Endothelial cell of umbilical vein (primary cell): ENCODE measurements at regions not wholly inside any gene's neighbourhood (a gene's known extent, or its start where the extent isn't known, plus 50 kb on each side); places are given as distances from the start of the nearest gene placed in this dataset.

Experiments
- BruUV-seq: library from RNA; stranded (reverse); fragments of 400-500 nt; replicated peaks from 2 replicates; lab custom pipeline; 2021; lab: Mats Ljungman, UMichigan
- CTCF ChIA-PET: fragments of 300-600, 350-600 bp; sonication (Branson Sonifier 250); formaldehyde crosslinking; loops from one replicate; lab custom pipeline; 2021; ENCODE audit warnings: antibody characterized with exemption, inconsistent platforms; lab: Charles Lee
- POLR2A ChIA-PET: fragments of 300-600, 350-600 bp; sonication (Branson Sonifier 250); formaldehyde crosslinking; loops from one replicate; lab custom pipeline; 2021; ENCODE audit warnings: antibody characterized with exemption, inconsistent platforms; lab: Charles Lee
- DNase-seq: peaks from one replicate; pipeline ENCODE4 v3.0.0-alpha.2; 2011; ENCODE audit warnings: low read depth, low spot score
- FAIRE-seq: peaks from 2 replicates; lab custom pipeline; 2011; peaks lifted over from hg19 to GRCh38; lab: Jason Lieb, UNC
- H2AFZ ChIP-seq: 2 replicates; pipeline ENCODE4 v1.6.0; 2012; ENCODE audit warnings: low read depth, low read length, control low read depth, inconsistent platforms
- H3K27ac ChIP-seq: 2 replicates; pipeline ENCODE4 v1.5.1; 2011; ENCODE audit warnings: low read depth, mild to moderate bottlenecking, control low read depth, low read length, moderate library complexity; ENCODE audit not compliant: insufficient read depth
- H3K27me3 ChIP-seq, 2 experiments: 2 replicates each; pipeline versions ENCODE4 v1.6.0 to v1.6.1; 2011; ENCODE audit warnings: low read length in 2 of 2, mixed read lengths in 1 of 2; ENCODE audit not compliant: control insufficient read depth in 2 of 2, insufficient read depth in 2 of 2
- H3K36me3 ChIP-seq, 2 experiments: 2 replicates in 1 of 2; 3 replicates in 1 of 2; pipeline ENCODE4 v1.5.1; 2011; ENCODE audit warnings: low read length in 2 of 2, mild to moderate bottlenecking in 1 of 2, moderate library complexity in 1 of 2; ENCODE audit not compliant: control insufficient read depth in 2 of 2, insufficient read depth in 2 of 2; ENCODE audit errors: extremely low read depth in 1 of 2
- H3K4me1 ChIP-seq: 3 replicates; pipeline ENCODE4 v1.5.1; 2011; ENCODE audit warnings: mild to moderate bottlenecking, low read length; ENCODE audit not compliant: control insufficient read depth, insufficient read depth; ENCODE audit errors: extremely low read depth
- H3K4me2 ChIP-seq: 2 replicates; pipeline ENCODE4 v1.6.1; 2011; ENCODE audit warnings: low read length, control low read depth, mixed read lengths; ENCODE audit not compliant: insufficient read depth
- H3K4me3 ChIP-seq, 3 experiments: fragments of 200-600 bp in 1 of 3; sonication (generic), shearing (Covaris generic) in 1 of 3; replicated peaks in 1 of 3; 2 replicates each; pipeline ENCODE4 v1.5.1; 2011 to 2016; ENCODE audit warnings: control low read depth in 3 of 3, low read length in 3 of 3, mild to moderate bottlenecking in 2 of 3, inconsistent platforms in 1 of 3, low read depth in 1 of 3, moderate library complexity in 1 of 3; ENCODE audit not compliant: insufficient read depth in 1 of 3
- H3K79me2 ChIP-seq: 2 replicates; pipeline ENCODE4 v1.6.0; 2012; ENCODE audit warnings: low read length, inconsistent platforms; ENCODE audit not compliant: control insufficient read depth, insufficient read depth
- H3K9ac ChIP-seq: replicated peaks from 2 replicates; pipeline ENCODE3; 2011; ENCODE audit warnings: low read length, control low read depth; ENCODE audit not compliant: insufficient read depth; ENCODE audit errors: extremely low read depth
- H3K9me1 ChIP-seq: replicated peaks from 3 replicates; pipeline ENCODE4 v1.6.0; 2011; ENCODE audit warnings: mild to moderate bottlenecking, low read length; ENCODE audit not compliant: control insufficient read depth, insufficient read depth; ENCODE audit errors: extremely low read depth
- H3K9me3 ChIP-seq: replicated peaks from 2 replicates; pipeline ENCODE4 v1.5.1; 2012; ENCODE audit warnings: low read length, inconsistent platforms; ENCODE audit not compliant: control insufficient read depth, insufficient read depth
- H4K20me1 ChIP-seq: replicated peaks from 2 replicates; pipeline ENCODE3; 2011; ENCODE audit warnings: mild to moderate bottlenecking, low read length; ENCODE audit not compliant: control insufficient read depth, insufficient read depth; ENCODE audit errors: extremely low read depth
- EZH2 ChIP-seq: IDR thresholded peaks from 2 replicates; pipeline ENCODE4 v1.6.1; 2012; ENCODE audit warnings: borderline replicate concordance, low read depth, mild to moderate bottlenecking, moderate library complexity, low read length, inconsistent platforms; ENCODE audit not compliant: severe bottlenecking
- FOS ChIP-seq: IDR thresholded peaks from 2 replicates; pipeline ENCODE4 v1.6.1; 2011; ENCODE audit warnings: mild to moderate bottlenecking, low read length, moderate library complexity, borderline replicate concordance; ENCODE audit not compliant: insufficient read depth
- GATA2 ChIP-seq: IDR thresholded peaks from 2 replicates; pipeline ENCODE4 v1.7.0; 2011; ENCODE audit warnings: low read depth, mild to moderate bottlenecking, moderate library complexity, mixed read lengths, low read length; ENCODE audit not compliant: insufficient read length, insufficient read depth
- JUN ChIP-seq: IDR thresholded peaks from 2 replicates; pipeline ENCODE4 v1.6.1; 2011; ENCODE audit warnings: borderline replicate concordance, low read depth; ENCODE audit not compliant: insufficient read length, insufficient read depth
- MYC ChIP-seq: IDR thresholded peaks from one replicate; pipeline ENCODE4 v1.6.1; 2011; ENCODE audit warnings: mild to moderate bottlenecking, low read depth, low read length
- POLR2A ChIP-seq: IDR thresholded peaks from 2 replicates; pipeline ENCODE4 v1.6.1; 2012; ENCODE audit warnings: low read depth, mild to moderate bottlenecking, control low read depth, low read length
- POLR2AphosphoS5 ChIP-seq: IDR thresholded peaks from 2 replicates; pipeline ENCODE4 v1.6.1; 2012; ENCODE audit warnings: low read depth, mild to moderate bottlenecking, control low read depth, low read length, moderate library complexity; ENCODE audit not compliant: insufficient read depth
- dilution Hi-C: fragments of 300-500 bp; cut with MboI; formaldehyde crosslinking; loops from one replicate; pipeline ENCODE4 v1.15.0; 2019; ENCODE audit warnings: low sequenced_read_pairs; ENCODE audit not compliant: extremely low pct_ligation_motif_present
- intact Hi-C: fragments of 100-400 bp; cut with micrococcal nuclease; formaldehyde crosslinking; loops from one replicate; pipeline ENCODE4 v1.10.0; 2022
- TF ChIP-seq, protein P1 (sequence below), 2 donors: IDR thresholded peaks; 1 replicate in 1 of 2; 2 replicates in 1 of 2; pipeline ENCODE4 v1.5.1; 2011; ENCODE audit warnings: low read length in 2 of 2, mild to moderate bottlenecking in 2 of 2, moderate library complexity in 2 of 2, control low read depth in 1 of 2, inconsistent platforms in 1 of 2, low read depth in 1 of 2; ENCODE audit not compliant: insufficient read depth in 1 of 2; ENCODE audit errors: extremely low read depth in 1 of 2
- TF ChIP-seq, protein P2 (sequence below): IDR thresholded peaks from 2 replicates; pipeline ENCODE4 v1.6.1; 2011; ENCODE audit not compliant: insufficient read depth, insufficient read length

DNA sequence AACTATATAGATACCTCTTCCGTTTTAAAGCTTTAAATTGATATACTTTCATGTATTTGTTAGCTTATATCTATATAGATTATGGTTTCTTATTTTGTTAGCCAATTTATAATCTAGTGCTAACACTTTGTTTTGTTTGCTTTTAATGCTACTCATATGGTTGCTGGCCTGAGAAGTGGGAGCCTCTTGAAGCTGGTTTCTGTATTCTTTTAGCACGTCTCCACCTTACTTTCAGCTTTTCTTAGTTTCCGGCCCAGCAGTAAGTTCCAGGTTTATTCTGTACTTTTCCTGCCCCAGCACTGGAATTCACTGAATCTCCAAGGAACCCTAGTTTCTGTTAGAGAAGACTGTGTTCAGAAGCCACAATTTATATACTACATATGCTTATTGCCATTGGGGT is 458.9 kb downstream of the PRR16 start:
- Histone ChIP-seq H3K4me3 (no peak overlapping the region), H3K9ac (no peak overlapping the region), H3K27me3 (no peaks in the 10 kb centered on the region), H3K27ac (no peak overlapping the region), H2AFZ (no peak overlapping the region), H4K20me1 (no peaks in the 10 kb centered on the region), H3K9me1 (no peaks in the 10 kb centered on the region), H3K9me3 (no peaks in the 10 kb centered on the region), H3K36me3 (no peaks in the 10 kb centered on the region), H3K4me2 (no peak overlapping the region), H3K79me2 (no peaks in the 10 kb centered on the region), H3K4me1 (no peaks in the 10 kb centered on the region)
- intact Hi-C loops (no loop called here), dilution Hi-C loops (no loop called here)
- ChIA-PET CTCF (no interaction called here), POLR2A (no interaction called here)
- BruUV-seq: no TSS peak
- TF ChIP-seq, protein P1, sequence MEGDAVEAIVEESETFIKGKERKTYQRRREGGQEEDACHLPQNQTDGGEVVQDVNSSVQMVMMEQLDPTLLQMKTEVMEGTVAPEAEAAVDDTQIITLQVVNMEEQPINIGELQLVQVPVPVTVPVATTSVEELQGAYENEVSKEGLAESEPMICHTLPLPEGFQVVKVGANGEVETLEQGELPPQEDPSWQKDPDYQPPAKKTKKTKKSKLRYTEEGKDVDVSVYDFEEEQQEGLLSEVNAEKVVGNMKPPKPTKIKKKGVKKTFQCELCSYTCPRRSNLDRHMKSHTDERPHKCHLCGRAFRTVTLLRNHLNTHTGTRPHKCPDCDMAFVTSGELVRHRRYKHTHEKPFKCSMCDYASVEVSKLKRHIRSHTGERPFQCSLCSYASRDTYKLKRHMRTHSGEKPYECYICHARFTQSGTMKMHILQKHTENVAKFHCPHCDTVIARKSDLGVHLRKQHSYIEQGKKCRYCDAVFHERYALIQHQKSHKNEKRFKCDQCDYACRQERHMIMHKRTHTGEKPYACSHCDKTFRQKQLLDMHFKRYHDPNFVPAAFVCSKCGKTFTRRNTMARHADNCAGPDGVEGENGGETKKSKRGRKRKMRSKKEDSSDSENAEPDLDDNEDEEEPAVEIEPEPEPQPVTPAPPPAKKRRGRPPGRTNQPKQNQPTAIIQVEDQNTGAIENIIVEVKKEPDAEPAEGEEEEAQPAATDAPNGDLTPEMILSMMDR (IDR thresholded peaks at IDR 0.05; ENCODE audit: extremely low read depth in 1 of 2, insufficient read depth in 1 of 2, low read depth in 1 of 2, low read length in 2 of 2): no peak
- TF ChIP-seq POLR2AphosphoS5: no peak
- no peak for TF ChIP-seq EZH2
- no peak for TF ChIP-seq MYC
- no peak for TF ChIP-seq JUN
- no peak for TF ChIP-seq FOS
- FAIRE-seq (no peak), DNase-seq (no peak)

DNA sequence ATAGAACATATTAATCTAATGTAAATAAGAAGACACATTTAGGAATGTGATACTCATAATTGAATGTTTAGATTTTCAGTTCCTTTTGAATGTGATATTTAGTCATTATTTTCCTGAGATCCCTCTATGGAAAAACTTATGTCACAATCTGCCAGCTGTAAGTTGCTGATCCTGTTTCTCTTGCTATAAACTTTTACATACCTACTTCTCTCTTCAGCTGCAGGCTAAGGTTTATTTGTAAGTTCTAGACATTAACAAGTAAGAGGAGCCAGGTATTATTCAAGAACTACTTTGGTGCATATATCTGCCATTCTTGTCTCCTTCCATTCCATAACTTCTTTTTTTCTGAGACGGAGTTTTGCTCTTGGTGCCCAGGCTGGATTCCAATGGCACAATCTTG is 462.4 kb downstream of the PRR16 start:
- FAIRE-seq (no peak), DNase-seq (no peak)
- CTCF ChIA-PET: no interaction called here
- no peaks in the 10 kb centered on the region for H3K79me2 ChIP-seq
- no peaks in the 10 kb centered on the region for H3K27me3 ChIP-seq
- POLR2A ChIA-PET: no interaction called here
- no peaks in the 10 kb centered on the region for H3K9me3 ChIP-seq
- no peak overlapping the region for H3K4me2 ChIP-seq
- H3K27ac ChIP-seq: no peak overlapping the region
- H2AFZ ChIP-seq: no peak overlapping the region
- no peak for TF ChIP-seq FOS
- TF ChIP-seq POLR2A: no peak
- TF ChIP-seq, protein P2, sequence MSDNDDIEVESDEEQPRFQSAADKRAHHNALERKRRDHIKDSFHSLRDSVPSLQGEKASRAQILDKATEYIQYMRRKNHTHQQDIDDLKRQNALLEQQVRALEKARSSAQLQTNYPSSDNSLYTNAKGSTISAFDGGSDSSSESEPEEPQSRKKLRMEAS: no peak
- TF ChIP-seq JUN: no peak
- TF ChIP-seq GATA2: no peak
- TF ChIP-seq MYC: no peak
- no peak for TF ChIP-seq EZH2
- no peak for TF ChIP-seq POLR2AphosphoS5
- TF ChIP-seq, protein P1 (IDR thresholded peaks at IDR 0.05; ENCODE audit: extremely low read depth in 1 of 2, insufficient read depth in 1 of 2, low read depth in 1 of 2, low read length in 2 of 2): no peak
- no peak overlapping the region for H3K9ac ChIP-seq
- H4K20me1 ChIP-seq: no peaks in the 10 kb centered on the region
- H3K4me1 ChIP-seq: no peaks in the 10 kb centered on the region
- intact Hi-C loops (no loop called here), dilution Hi-C loops (no loop called here)
- H3K4me3 ChIP-seq: no peak overlapping the region
- BruUV-seq: no TSS peak
- H3K36me3 ChIP-seq: no peaks in the 10 kb centered on the region
- no peaks in the 10 kb centered on the region for H3K9me1 ChIP-seq
